Psoas muscle (tissue), 7 donors: ENCODE measurements at regions not wholly inside any gene's neighbourhood (a gene's known extent, or its start where the extent isn't known, plus 50 kb on each side); places are given as distances from the start of the nearest gene placed in this dataset.

ENCODE experiments used
- ATAC-seq, 4 donors: fragments of 200-7000 bp; cut with Tn5 transposase; one replicate each; pipeline ENCODE4 v1.9.1; 2020; ENCODE audit warnings: moderate library complexity in 3 of 4, mild to moderate bottlenecking in 2 of 4
- DNase-seq, 2 donors: peaks; one replicate each; pipeline ENCODE4 v3.0.0-alpha.2; 2020
- H3K27ac ChIP-seq: fragments of 200-600 bp; one replicate; pipeline ENCODE4 v1.8.0; 2022
- H3K27me3 ChIP-seq, 3 donors: fragments of 200-600 bp in 1 of 3; one replicate each; pipeline versions ENCODE4 v1.6.1 to v1.8.0; 2013 to 2022; ENCODE audit warnings: low read length in 2 of 3, mild to moderate bottlenecking in 2 of 3, moderate library complexity in 1 of 3; ENCODE audit not compliant: insufficient read depth in 3 of 3
- H3K36me3 ChIP-seq, 2 donors: fragments of 200-600 bp in 1 of 2; one replicate each; pipeline versions ENCODE4 v1.6.1 to v1.8.0; 2013 to 2022; ENCODE audit warnings: low read depth in 1 of 2, mild to moderate bottlenecking in 1 of 2, moderate library complexity in 1 of 2; ENCODE audit not compliant: insufficient read depth in 1 of 2
- H3K4me1 ChIP-seq: fragments of 200-600 bp; one replicate; pipeline ENCODE4 v1.8.0; 2022
- H3K4me3 ChIP-seq: fragments of 200-600 bp; one replicate; pipeline ENCODE4 v1.8.0; 2022; ENCODE audit warnings: mild to moderate bottlenecking
- H3K9me3 ChIP-seq: fragments of 200-600 bp; one replicate; pipeline ENCODE4 v1.8.0; 2022
- WGBS, 3 donors: extraction: QIAGEN DNeasy Blood & Tissue Kit; methylation state at CpG; one replicate each; pipeline versions ENCODE4 v1.1.6 to v1.1.7; 2013; 5-methylcytosine and 5-hydroxymethylcytosine counted together
- intact Hi-C, 2 donors: fragments of 100-400 bp; cut with DNase I; formaldehyde crosslinking; loops; one replicate each; pipeline versions ENCODE4 v1.11.0 to v1.14.2; 2022
- TF ChIP-seq, protein P1 (sequence below): fragments of 200-600 bp; IDR thresholded peaks from one replicate; pipeline ENCODE4 v1.8.0; 2022; ENCODE audit warnings: antibody characterized with exemption
- donor health status: healthy with polysubstance abuse.
- donor health status: DM: no; HTN: no; CAD: no; lungs with moderate emphysema.
- donor health status: Bipolar disorder and iron deficiency.
- donor health status: healthy.
- donor health status: DM: yes; HTN: yes; CAD: no.
- donor health status: DM: no; HTN: no; CAD: no.
- donor health status: DM: yes; HTN: yes; CAD: no.

DNA sequence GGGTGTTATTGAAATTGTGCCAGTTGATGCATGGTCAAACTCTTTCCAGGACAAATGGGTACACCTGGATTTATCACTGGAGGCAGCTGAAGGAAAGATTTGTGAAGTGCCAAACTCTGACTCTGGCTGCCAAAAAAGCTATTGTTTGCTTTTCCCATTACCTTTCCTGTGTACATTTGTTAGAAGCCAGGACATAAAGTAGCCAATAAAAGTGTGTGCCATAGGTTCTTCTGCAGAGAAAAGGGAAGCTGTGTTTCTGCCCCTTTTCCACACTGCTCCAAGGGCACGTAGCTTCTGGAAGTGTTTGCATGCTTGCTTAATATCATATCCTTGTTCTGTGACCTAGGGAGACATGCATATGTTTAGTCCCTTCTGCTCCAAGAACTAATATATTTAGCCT, 1114.4 kb downstream of the SLC16A7 start:
- no peak overlapping the region for H3K27ac ChIP-seq
- TF ChIP-seq, protein P1, sequence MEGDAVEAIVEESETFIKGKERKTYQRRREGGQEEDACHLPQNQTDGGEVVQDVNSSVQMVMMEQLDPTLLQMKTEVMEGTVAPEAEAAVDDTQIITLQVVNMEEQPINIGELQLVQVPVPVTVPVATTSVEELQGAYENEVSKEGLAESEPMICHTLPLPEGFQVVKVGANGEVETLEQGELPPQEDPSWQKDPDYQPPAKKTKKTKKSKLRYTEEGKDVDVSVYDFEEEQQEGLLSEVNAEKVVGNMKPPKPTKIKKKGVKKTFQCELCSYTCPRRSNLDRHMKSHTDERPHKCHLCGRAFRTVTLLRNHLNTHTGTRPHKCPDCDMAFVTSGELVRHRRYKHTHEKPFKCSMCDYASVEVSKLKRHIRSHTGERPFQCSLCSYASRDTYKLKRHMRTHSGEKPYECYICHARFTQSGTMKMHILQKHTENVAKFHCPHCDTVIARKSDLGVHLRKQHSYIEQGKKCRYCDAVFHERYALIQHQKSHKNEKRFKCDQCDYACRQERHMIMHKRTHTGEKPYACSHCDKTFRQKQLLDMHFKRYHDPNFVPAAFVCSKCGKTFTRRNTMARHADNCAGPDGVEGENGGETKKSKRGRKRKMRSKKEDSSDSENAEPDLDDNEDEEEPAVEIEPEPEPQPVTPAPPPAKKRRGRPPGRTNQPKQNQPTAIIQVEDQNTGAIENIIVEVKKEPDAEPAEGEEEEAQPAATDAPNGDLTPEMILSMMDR: no peak
- DNase-seq (no peak), ATAC-seq (no peak)
- H3K4me3 ChIP-seq: no peak overlapping the region
- WGBS, 3 donors: 35 to 59% (median 35%) methylated on average over 1 of the region's 1 CpG
- intact Hi-C loops: no loop called here
- H3K9me3 ChIP-seq: no peaks in the 10 kb centered on the region
- no peaks in the 10 kb centered on the region for H3K36me3 ChIP-seq
- no peaks in the 10 kb centered on the region for H3K4me1 ChIP-seq
- H3K27me3 ChIP-seq: no peaks in the 10 kb centered on the region

DNA sequence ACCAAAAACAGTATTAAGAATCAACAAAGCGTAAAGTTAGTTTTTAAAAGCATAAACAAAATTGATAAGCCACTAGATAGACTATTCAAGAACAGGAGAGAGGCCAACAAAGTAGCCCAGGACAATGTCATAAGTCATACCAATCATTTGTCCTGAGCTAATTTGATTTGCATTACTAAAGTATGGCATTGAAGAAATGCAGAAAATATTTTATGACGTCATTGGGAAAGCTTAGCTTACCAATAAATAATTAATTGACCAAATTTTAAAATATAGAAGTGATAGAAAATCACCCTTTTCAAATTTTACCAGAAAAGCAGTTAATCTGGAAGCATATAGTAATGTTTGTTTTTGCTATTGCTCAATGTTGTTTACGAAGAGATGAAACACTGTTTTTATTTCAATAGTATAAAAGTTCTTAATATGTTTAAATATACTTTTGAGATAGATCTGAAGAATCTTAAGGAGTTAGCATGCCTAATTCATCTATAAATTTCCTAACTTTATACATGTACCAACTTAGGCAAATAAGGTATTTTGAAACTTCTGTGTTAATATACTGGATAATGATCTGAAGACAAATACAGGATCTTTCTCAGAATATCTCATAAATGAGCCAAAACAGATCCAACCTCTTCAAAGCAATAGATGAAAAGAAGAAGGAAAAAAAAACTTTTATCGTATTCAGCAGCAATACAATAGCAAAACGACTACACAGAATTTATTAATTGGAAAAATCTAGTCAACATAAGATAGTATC, 1118.5 kb downstream of the SLC16A7 start:
- H3K4me1 ChIP-seq: no peaks in the 10 kb centered on the region
- 80 to 83% (median 83%) methylated on average over 5 of the region's 5 CpGs for WGBS, 3 donors
- TF ChIP-seq, protein P1: no peak
- DNase-seq: no peak
- no peaks in the 10 kb centered on the region for H3K27me3 ChIP-seq
- no peak for ATAC-seq
- no peaks in the 10 kb centered on the region for H3K36me3 ChIP-seq
- no peak overlapping the region for H3K4me3 ChIP-seq
- intact Hi-C loops: no loop called here
- H3K9me3 ChIP-seq: no peaks in the 10 kb centered on the region
- no peak overlapping the region for H3K27ac ChIP-seq

DNA sequence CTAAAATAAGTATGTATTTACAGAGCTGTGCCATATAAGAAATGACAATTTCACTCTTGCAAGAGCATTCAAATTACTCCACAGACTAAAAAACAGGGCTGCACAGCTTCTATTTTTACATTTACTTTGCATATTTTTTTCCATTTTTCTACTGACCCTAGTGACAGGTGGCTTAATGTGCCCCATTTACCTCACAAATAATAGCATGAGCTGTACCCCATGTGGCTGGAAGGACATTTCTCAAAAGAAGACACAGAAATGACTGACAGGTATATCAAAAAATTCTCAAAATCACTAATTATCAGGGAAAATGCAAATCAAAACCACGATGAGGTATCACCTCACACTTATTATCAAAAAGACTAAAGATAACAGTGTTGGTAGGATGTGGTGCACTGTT, 1128.6 kb downstream of the SLC16A7 start:
- Histone ChIP-seq H3K27me3 (no peaks in the 10 kb centered on the region), H3K36me3 (no peaks in the 10 kb centered on the region), H3K27ac (no peak overlapping the region), H3K9me3 (peaks cover 4% of the 10 kb centered on the region), H3K4me1 (no peaks in the 10 kb centered on the region), H3K4me3 (no peak overlapping the region)
- DNase-seq: no peak
- ATAC-seq: no peak
- WGBS, 3 donors: 50 to 63% (median 57%) methylated on average over 1 of the region's 1 CpG
- intact Hi-C loops: no loop called here
- TF ChIP-seq, protein P1: no peak

DNA sequence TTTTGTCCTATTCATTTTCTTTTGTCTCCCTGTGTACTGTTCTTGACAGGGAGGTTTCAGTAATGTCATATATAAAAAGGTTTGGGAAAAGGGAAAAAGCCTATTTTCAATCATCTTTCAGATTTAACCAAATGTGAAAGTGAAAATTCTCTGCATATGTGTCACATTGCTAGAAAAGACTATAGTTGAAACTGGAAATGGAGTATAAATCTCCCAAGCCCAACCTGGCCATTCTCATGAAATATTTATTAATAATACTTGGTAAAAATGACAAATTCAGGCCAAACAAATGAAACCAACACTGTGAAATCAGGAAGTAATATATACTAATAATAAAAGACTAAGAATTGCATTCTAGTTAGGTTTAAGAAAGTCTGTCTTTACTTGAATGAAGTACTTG, 1129.2 kb downstream of the SLC16A7 start:
- intact Hi-C loops: no loop called here
- ATAC-seq (no peak), DNase-seq (no peak)
- H3K9me3 ChIP-seq: peaks cover 4% of the 10 kb centered on the region
- no peaks in the 10 kb centered on the region for H3K4me1 ChIP-seq
- H3K36me3 ChIP-seq: no peaks in the 10 kb centered on the region
- no peak overlapping the region for H3K27ac ChIP-seq
- TF ChIP-seq, protein P1: no peak
- no peak overlapping the region for H3K4me3 ChIP-seq
- no peaks in the 10 kb centered on the region for H3K27me3 ChIP-seq

DNA sequence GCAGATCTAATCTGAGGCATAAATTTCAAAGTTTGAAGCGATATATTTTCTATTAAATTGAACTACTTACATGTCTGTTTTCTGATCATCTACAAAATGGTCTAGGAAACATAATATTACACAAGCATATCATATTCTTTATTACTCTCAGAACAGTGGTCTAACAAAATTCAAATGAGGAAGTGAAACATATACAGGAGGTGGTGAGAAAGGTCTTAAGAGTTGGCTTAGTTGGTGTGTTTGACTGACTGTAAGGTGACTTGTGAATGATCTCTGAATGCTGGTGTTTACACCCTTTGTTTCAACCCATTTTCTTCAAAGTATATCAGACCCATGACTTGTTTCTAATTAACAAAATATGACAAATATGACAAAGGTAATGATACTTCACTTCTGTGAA, 1156.8 kb downstream of the SLC16A7 start:
- ATAC-seq: no peak
- TF ChIP-seq, protein P1: no peak
- no peaks in the 10 kb centered on the region for H3K9me3 ChIP-seq
- H3K4me1 ChIP-seq: no peaks in the 10 kb centered on the region
- intact Hi-C loops: no loop called here
- WGBS, 3 donors: 78 to 88% (median 81%) methylated on average over 1 of the region's 1 CpG
- no peak overlapping the region for H3K27ac ChIP-seq
- no peaks in the 10 kb centered on the region for H3K27me3 ChIP-seq
- H3K36me3 ChIP-seq: no peaks in the 10 kb centered on the region
- DNase-seq: no peak
- no peak overlapping the region for H3K4me3 ChIP-seq
